NCI-H2081 treated with DMSO at 0.1 percent for 48 hours (cell line): ENCODE measurements at regions not wholly inside any gene's neighbourhood (a gene's known extent, or its start where the extent isn't known, plus 50 kb on each side); places are given as distances from the start of the nearest gene placed in this dataset.
"Not testable (repeated sequence)": the region's sequence is repeated elsewhere in the genome, so short reads cannot be mapped to it uniquely, and the experiment has no call there.

Experiments used
- DNase-seq: peaks from one replicate; lab custom pipeline; 2025; lab: John Stamatoyannopoulos, UW

DNA sequence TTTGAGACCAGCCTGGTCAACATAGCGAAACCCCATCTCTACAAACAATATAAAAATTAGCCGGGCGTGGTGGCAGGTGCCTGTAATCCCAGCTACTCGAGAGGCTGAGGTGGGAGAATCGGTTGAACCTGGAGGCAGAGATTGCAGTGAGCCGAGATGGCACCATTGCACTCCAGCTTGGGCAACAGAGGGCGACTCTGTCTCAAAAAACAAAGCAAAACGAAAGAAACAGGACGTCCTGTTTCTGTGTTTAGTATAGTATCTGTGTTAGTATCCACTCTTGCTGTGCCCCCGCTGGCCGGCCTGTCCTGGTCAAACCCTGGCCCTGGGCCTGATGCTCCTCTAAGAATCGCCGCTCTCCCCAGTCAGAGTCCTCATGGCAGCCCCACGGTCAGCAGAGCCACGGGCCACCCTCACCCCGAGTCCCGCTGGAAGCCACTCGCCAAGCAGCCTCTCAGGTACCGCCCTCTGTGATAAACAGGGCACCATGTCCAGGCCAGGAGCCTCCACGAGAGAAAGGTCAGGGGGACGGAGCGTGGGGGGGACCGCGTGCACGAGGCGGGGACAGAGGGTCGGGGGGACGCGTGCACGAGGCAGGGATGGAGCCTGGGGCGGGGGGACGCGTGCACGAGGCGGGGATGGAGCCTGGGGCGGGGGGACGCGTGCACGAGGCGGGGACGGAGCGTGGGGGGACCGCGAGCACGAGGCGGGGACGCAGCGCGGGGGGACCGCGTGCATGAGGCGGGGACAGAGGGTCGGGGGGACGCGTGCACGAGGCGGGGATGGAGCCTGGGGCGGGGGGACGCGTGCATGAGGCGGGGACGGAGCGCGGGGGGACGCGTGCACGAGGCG lies 384.5 kb downstream of the SMOC2 start:
- DNase-seq = no peak

DNA sequence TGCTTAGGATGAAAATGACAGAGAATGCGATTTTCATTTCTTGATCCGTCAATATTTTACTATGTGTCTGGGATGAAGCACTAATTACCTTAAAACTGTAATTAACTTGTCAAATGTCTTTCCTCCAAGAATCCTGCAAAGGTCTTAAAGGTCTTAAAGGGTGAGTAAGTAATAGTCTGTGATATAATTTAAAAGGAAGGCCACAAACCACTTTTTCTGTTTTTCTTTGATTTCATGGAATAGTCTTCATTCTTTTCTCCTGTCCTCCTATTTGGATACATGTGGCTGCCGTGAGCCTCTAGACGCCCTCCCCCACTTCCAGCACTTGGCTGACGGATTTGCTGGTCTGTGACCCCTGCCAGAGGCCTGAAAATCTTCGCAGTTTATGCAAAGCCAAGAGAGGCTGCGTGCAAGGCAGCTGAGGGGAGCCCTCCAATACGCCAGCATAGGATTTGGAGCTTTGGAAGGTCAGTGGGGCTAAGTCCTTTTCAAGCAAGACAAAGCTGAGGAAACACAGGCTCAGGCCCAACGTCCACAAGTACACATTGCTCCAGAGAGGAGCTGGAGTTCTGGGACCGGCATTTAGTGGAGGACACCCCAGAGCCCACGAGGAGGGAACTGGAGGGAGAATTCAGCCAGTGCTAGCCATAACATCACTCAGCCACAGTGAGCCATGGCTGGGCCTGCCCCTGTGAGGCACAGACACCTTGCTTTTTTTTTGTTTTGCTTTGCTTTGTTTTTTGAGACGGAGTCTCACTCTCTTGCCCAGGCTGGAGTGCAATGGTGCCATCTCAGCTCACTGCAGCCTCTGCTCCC lies 382.6 kb downstream of the SMOC2 start:
- no peak for DNase-seq

DNA sequence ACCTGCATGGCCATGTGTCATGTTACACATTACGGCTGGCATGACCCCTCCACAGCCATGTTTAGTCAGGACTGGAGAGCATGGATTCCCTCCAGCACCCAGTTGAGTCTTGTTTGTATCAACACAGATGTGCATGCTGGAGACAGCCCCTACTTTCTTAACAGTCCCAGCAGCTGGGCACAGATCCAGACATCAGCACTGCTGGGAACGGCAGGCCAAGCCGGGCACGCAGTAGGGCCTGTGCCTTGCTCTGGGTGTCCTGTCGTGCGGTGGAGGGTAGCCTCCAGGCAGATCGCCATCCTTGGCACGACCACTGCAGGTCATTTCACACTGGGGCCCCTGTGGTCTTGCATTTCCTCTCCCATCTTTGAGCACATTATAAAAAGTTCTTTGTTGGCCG lies 381.4 kb downstream of the SMOC2 start:
- DNase-seq = no peak

DNA sequence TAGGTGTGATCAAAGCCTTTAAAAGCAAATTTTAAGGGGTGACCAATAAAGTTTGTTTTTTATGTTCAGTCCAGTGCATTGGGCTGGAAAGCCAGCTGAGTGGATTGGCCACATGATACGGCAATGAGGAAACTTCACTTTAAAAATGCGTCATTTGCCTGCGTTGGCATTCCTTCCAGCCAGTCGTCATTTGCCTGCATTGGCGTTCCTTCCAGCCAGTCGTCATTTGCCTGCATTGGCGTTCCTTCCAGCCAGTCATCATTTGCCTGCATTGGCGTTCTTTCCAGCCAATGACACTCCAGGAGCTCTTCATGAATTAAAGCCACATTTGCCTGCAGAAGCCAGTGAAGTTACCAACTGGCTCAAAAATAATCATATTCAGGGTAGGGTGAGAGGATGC lies 378.6 kb downstream of the SMOC2 start:
- no peak for DNase-seq

DNA sequence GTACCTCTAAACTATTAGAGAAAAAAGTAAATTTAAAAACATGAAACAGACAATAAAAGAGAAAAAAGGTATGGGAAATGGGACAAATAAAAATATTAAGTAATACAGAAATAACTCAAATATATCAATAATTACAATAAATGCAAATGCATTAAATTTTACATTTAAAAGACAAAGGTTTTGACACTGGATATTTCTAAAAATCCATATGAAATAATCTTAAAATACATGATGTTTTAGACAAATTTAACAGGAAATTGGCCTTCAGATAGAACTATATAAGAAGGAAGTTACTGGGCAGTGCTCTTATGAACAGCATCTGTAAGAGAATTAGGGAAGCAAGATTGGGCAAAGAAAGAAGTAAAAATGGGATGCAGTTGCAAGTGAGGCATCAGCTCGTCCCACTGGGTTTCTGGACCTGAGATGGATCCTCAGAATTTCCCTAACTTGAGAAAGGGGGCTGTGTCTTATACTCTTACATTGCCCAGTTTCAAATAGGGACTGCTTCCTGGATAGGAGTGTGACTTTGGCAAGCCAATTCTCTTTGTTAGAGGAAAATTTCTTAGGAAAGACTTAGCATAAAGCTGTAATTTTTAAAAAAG lies 376.7 kb downstream of the SMOC2 start:
- DNase-seq = no peak

DNA sequence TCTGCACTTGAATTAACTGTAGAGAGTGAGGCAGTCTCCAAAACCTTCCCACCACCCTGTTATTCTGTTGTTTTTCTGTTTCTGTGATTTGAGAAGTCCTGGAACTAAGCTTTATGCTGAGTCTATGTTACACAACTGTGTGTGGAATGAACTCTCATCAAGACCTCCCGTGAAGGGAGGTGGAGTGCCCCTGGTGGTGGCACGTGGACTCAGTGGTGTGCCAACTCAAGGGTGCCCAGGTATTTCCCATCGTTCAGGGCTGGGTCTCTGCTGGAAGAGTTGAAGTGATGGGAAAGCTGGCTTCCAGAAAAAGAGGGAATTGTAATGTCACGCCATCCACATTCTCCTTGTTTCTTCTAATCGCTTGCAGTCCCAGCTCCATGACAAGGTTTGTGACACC lies 374.2 kb downstream of the SMOC2 start:
- no peak for DNase-seq

DNA sequence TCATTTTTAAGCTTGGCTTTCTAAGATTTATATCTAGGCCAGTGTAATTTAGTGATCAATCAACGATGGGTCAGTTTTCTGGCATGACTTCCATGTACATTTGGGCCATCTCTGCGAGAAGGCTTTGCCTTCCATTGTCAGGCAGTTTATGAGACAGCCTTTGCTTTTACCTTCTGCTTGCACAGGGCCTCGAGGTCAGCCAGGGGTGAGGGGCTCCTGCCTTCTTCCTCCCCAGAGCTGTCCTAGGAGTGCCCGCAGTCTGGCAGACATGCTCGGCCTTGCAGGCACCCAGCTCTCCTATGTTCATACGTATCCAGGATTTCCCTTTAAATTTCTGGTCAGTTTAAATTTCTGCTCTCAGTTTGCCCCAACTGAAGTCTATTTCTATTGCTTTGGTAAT lies 367.2 kb downstream of the SMOC2 start:
- DNase-seq = no peak

DNA sequence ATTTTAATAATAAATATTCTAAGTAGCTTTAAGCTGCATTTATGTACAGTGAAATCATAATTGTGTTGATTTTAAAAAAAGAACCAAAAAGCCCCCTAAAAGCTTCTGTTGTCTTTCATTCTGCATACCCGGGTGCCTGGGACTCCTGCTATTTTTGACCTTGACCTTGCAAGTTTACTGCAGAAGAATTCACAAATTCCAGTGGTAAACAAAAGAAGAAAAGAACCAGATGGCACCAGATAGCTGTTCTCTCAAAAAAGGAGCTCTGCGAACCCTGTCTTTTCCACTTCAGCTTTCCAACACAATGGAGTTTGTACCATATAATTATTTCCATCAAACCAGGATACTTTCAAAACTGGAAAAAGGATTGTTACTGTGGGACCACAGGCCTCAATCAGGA lies 363.3 kb downstream of the SMOC2 start:
- no peak for DNase-seq

DNA sequence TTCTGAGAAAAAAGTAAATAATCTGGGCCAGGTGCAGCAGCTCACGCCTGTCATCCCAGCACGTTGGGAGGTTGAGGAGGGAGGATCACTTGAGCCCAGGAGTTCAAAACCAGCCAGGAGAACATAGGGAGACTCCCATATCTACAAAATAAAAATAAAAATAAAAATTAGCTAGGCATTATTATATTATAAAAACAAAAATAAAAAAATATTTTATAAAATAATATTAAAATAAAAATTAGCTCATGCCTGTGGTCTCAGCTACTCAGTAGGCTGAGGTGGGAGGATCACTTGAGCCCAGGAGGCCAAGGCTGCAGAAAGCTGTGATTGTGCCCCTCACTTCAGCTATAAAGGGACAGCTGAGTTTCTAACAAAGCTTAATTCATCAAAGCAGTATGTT lies 362.9 kb downstream of the SMOC2 start:
- no peak for DNase-seq

DNA sequence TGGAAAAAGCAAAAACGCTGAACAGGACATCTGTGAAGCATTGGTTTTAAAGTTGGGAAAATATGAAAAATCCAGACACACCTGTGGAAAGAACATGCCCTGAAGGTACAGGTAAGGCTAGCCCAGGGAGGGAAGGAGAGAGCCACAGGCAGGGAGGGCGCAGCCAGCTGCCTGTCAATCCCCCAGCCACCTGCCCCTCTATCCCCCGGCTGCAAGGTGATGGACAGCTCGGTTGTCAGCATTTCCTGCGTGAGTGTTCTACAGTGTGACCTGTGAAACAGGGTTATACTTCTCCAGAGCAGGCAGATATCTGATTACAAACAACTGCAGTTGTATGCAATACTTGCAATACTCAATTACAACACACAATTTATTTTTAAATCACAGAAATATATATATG lies 358.1 kb downstream of the SMOC2 start:
- DNase-seq = no peak

DNA sequence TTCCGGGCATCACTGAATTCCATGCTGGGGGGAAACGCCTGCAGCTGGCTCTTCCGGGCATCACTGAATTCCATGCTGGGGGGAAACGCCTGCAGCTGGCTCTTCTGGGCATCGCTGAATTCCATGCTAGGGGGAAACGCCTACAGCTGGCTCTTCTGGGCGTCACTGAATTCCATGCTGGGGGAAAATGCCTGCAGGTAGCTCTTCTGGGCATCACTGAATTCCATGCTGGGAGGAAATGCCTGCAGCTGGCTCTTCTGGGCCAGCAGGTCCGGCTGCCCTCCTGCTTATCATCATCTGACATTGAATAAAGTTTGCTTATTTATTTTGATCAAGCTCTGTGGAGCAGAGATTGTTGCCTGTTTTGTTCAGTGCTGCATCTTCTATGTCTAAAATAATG lies 355.1 kb downstream of the SMOC2 start:
- no peak for DNase-seq

DNA sequence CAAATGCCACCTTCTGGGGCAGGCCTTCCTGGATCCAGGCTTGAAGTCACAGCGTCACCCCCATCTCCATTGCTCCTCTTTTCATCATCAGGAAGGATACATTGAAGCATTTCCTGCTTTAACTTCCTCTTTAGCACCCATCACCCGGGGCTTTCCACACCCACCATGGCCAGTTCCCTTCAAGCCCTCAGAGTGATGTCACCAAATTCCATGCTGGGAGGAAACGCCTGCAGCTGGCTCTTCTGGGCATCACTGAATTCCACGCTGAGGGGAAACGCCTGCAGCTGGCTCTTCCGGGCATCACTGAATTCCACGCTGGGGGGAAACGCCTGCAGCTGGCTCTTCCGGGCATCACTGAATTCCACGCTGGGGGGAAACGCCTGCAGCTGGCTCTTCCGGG lies 354.6 kb downstream of the SMOC2 start:
- DNase-seq = not testable (repeated sequence)

DNA sequence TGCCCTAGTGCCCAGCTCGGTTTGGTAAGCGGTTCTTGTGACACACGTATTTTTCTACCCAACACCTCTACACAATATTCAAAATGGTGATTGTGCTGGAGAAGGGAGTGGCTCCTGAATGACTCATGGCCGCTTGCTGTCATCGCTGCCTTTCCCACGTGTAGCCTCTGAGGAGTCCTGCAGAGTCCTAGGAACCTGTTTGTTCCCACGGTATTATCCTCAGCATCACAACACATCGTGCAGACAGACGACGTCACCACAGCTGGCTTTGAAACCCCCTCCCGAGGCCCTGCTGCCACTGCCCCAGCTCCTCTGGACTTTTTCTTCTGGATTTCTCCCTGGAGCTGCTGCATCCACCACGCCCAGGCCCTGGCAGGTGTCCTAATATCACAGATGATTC lies 353.5 kb downstream of the SMOC2 start:
- DNase-seq = no peak

DNA sequence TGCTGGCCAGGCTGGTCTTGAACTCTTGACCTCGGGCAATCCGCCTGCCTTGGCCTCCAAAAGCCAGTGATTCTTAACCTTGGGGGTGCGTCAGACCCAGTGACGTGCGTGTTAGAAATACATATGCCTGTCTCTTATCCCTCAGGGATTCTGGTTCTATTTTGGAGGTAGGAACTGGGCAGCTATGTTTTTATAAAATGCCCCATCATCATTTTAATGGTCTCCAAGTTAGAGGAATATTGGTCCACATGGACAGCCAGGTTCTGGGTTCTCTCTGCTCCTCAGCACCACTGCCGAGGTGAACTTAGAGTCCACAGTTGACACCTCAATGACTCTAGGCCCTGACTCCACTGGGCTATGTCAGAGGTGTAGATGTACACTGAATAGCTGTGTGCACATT lies 352.7 kb downstream of the SMOC2 start:
- no peak for DNase-seq

DNA sequence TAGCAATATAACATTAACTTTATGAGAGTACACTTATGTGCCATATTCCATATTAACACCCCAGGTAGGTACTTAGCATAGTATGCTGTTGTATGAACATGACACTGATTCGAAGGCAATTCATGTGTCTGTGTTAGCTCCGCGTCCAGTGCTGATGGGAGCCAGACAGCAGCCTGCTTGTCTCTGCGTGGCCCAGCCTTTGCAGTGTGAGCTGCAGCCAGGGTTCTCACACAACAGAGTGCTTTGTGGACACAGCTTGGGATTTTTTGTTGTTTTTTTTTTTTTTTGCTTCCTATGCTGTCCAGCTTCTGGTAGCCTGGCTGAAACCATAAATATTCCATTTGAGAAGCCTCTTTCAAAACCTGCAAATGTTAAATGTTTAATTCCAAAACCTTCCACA lies 350.9 kb downstream of the SMOC2 start:
- DNase-seq = no peak

DNA sequence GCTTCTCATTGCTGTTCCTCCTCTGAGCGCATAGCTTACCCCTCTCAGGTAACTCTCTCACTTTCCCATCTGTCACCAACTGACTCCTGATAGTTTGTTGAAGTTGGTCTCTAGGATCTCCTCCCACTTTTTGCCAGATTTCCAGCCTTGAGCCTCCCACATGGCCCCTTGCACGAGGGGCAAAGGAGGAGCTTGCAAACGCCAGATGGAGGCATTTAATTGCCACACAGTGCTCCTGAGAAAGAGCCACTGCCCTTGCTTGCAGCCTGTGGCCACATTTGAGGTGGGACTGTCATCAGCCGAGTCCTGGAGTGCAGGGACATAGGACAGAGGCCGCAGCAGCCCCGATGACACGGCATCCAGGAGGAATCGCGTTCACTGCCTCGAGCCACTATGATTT lies 348.7 kb downstream of the SMOC2 start:
- DNase-seq = no peak

DNA sequence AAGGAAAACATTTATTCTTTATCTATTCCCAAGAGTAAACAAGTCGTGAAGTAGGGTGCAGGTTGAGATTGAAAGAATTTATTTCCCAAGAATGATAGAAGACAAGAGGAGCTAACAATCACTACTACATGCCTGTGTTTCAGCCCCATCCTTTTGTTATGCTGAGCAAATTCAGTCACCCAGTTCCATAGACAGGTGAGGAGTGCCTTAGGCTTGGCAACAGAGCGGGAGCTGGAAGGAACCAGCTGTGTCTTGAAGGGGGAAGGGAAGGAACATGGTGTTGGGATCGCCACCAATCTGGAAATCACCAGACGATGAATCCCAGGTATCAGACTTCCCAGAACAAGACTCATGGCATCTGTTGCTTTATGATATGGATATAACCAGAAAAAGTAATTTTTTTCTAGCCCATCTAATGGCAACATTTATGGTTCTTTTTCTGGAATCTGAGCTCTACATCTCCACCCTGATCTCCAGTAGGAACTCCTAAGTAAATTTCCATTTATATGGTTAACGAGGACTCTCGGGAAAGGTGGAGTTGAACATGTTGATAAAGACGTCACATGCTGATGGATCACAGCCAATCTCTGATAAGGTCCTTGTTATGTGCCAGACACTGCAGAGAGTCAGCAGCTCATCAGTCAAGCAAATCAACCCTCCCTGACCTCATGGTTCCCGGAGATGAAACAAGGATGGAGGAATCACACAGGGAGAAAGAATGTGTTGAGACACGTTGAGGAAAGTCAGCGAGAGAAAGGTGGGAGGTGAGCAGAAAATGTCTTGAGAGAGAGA lies 344.9 kb downstream of the SMOC2 start:
- no peak for DNase-seq

DNA sequence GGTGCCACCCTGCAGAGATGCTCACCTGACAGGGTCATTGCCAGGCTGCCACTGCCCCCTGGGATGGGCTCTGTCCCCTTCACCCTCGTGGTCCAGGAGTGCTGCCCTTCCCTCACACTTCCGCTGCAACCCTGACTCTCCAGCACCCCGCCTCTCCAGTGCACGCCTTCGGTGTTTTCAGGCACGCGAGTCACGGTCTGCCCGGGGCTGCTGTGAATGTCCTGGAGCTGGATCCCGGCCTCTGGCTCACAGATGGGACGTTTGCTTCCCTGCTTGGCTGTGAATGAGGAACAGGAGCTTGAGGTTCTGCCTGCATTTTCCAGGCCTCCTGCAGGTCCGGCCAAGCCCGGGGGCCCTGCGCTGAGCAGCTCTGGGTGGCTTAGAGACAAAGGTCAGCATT lies 343.4 kb downstream of the SMOC2 start:
- DNase-seq = no peak

DNA sequence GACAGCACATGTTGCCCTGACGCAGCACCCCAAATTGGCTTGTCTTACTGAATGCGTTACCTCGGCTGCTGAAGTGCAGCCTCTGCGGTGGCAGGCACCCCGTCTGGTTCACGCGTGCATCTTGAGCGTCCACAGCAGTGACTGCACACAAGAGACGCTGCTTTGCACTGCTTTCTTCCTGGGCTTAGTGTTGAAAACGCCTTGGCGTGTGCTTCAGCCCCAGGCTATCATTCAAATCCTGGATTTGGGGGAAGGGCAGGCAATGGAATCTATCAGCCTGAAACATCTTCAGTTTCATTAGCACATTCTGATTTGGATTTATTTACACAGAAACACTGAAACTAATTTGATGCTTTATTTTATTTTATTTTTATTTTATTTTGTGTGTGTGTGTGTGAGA lies 342.7 kb downstream of the SMOC2 start:
- DNase-seq = no peak

DNA sequence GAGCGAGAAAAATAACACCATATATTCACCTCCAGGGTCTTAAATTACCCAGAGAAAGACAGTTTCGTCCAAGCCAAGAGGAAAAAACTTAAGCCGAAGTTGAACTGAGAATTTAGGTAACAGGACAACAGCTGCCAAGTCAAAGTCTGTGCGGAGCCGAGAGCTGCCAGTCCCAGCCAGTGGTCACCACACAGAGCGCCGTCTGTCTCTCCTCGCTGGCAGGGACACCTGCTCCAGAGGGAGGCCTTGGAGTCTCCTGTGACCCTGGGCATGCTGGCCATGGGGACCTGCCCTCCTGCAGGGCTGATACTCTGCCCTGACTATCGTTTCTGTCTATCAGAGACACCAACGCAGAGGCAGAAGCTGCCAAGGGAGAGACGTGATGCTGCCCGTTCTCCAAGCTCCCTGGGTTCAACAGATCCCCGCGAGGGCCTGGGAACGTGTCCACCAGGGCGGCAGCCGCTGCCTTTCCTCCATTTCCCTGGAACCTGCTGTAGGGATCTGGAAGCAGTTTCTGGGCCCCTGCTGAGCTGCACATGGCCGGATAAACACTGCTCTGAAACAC lies 341.3 kb downstream of the SMOC2 start:
- no peak for DNase-seq

DNA sequence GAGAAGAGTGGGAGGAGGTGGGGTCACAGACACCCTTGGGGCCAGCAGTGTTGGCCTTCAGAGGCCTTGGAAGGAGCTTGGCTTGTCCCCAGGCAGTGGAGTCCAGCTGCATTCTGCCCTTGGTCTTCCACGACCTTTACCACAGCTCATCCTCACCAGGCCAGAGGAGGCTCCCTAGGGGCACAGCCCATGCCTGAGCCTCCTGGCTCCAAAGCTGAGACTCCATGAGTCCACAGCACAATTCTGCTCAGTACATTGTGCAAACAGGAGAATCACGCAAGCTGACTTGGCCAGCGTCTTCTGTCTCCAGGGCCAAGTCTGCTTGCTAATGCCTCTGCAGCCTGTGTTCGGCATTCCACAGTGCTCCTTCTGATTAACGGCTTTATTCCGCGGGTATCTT lies 337.2 kb downstream of the SMOC2 start:
- DNase-seq = no peak

DNA sequence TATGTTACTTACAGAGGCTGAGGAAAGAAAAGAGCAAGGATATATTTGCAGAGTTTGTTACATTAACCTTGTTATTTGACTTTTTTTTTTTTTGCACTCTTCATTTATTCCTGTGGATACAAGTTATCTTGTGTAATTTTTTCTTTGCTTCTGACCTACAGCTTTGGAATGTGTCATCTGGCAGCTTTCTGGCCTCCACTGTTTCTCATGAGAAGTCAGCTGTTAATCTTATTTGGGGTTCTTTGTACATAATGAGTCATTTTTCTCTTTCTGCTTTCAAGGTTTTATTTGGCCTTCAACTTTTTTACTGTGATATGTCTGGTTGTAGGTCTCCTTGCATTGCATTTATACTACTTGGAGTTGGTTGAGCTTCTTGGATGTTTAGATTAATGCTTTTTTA lies 333.4 kb downstream of the SMOC2 start:
- no peak for DNase-seq
